Brain pericyte (primary cell): ENCODE measurements at regions not wholly inside any gene's neighbourhood (a gene's known extent, or its start where the extent isn't known, plus 50 kb on each side); places are given as distances from the start of the nearest gene placed in this dataset.

Experiments
- DNase-seq: peaks from one replicate; pipeline ENCODE4 v3.0.0-alpha.2; 2012; ENCODE audit warnings: low read depth, low spot score

- no peak for DNase-seq
Measured at GRCh38 chr7:91518058-91518457, 253.8 kb downstream of the FZD1 start.

GRCh38 chr7:91519241-91520158 lies 255.3 kb downstream of the FZD1 start:
- peak; percentile 17 for DNase-seq

GRCh38 chr7:91520645-91521044 lies 256.4 kb downstream of the FZD1 start:
- DNase-seq = no peak

- no peak for DNase-seq
Measured at GRCh38 chr7:91526404-91526803, 262.2 kb downstream of the FZD1 start.

GRCh38 chr7:91527460-91527859 lies 263.2 kb downstream of the FZD1 start:
- no peak for DNase-seq

GRCh38 chr7:91533996-91534395 lies 269.8 kb downstream of the FZD1 start:
- DNase-seq = no peak

GRCh38 chr7:91537260-91538152 lies 273.3 kb downstream of the FZD1 start:
- DNase-seq = no peak

- DNase-seq = no peak
Measured at GRCh38 chr7:91541641-91542040, 277.4 kb downstream of the FZD1 start.

GRCh38 chr7:91543646-91544045 lies 279.4 kb downstream of the FZD1 start:
- no peak for DNase-seq

- DNase-seq = no peak
Measured at GRCh38 chr7:91549878-91550277, 285.6 kb downstream of the FZD1 start.

- no peak for DNase-seq
Measured at GRCh38 chr7:91550931-91551330, 286.7 kb downstream of the FZD1 start.

GRCh38 chr7:91551377-91552175 lies 287.3 kb downstream of the FZD1 start:
- DNase-seq = no peak

GRCh38 chr7:91553410-91553895 lies 289.2 kb downstream of the FZD1 start:
- no peak for DNase-seq

GRCh38 chr7:91554883-91555282 lies 290.6 kb downstream of the FZD1 start:
- DNase-seq = no peak

- no peak for DNase-seq
Measured at GRCh38 chr7:91556239-91556638, 292.0 kb downstream of the FZD1 start.

- no peak for DNase-seq
Measured at GRCh38 chr7:91556956-91557650, 292.9 kb downstream of the FZD1 start.

- DNase-seq = no peak
Measured at GRCh38 chr7:91557789-91558404, 293.7 kb downstream of the FZD1 start.

GRCh38 chr7:91559947-91560346 lies 295.7 kb downstream of the FZD1 start:
- no peak for DNase-seq

- no peak for DNase-seq
Measured at GRCh38 chr7:91564101-91564500, 299.9 kb downstream of the FZD1 start.

- no peak for DNase-seq
Measured at GRCh38 chr7:91564541-91564940, 300.3 kb downstream of the FZD1 start.
